SK-N-MC (cell line): ENCODE measurements at regions not wholly inside any gene's neighbourhood (a gene's known extent, or its start where the extent isn't known, plus 50 kb on each side); places are given as distances from the start of the nearest gene placed in this dataset.

ENCODE experiments used
- EZH2 ChIP-seq: fragments of 200-600 bp; sonication (generic); IDR thresholded peaks from one replicate; pipeline ENCODE4 v1.6.1; 2017; ENCODE audit warnings: antibody characterized with exemption
- FOXP2 ChIP-seq: optimal IDR thresholded peaks from 2 replicates; pipeline ENCODE3; 2011; ENCODE audit warnings: mild to moderate bottlenecking, moderate library complexity; ENCODE audit not compliant: insufficient read depth; ENCODE audit errors: extremely low read length, control extremely low read depth
- POLR2AphosphoS5 ChIP-seq: IDR thresholded peaks from 2 replicates; pipeline ENCODE4 v1.6.1; 2012; ENCODE audit warnings: mild to moderate bottlenecking, low read depth, low read length, borderline replicate concordance

- no peak for TF ChIP-seq POLR2AphosphoS5
- no peak for TF ChIP-seq EZH2
- TF ChIP-seq FOXP2, result no peak
Observed at GRCh38 chr4:135672202-135672601, 1470.6 kb upstream of the PABPC4L start.
